ENCODE measurements at regions not wholly inside any gene's neighbourhood (a gene's known extent, or its start where the extent isn't known, plus 50 kb on each side); places are given as distances from the start of the nearest gene placed in this dataset.

DNA sequence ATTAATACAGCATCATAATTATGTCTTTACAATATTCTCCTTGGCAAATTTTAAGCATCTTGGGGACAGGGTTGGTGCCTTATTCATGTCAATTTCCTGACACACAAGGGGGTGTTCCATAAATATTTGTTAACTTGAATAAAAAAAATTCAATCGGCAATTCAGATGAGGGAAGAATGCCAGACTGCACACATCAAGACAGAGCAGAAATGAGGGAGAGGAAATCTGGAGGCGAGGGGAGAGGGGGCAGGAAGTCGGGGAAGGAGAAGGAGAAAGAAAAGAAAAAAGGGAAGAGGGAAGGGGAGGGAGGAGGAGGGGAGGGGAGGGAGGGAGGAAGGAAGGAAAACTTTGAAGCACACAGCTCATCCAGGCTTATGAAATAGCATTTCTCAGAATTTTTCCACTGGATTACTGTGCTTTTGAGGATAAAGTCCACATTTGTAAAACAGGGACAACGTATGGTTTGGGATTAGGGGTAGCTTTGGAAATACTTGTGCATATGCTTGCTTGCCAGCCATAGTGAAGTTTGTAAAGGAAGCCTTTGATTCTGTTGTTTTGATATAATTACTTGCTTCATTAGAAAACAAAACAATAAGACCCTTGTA is 362.1 kb downstream of the SAMD5 start:
- no peak for TF ChIP-seq POLR2A (IDR thresholded peaks at IDR 0.05)
- TF ChIP-seq, protein P1, sequence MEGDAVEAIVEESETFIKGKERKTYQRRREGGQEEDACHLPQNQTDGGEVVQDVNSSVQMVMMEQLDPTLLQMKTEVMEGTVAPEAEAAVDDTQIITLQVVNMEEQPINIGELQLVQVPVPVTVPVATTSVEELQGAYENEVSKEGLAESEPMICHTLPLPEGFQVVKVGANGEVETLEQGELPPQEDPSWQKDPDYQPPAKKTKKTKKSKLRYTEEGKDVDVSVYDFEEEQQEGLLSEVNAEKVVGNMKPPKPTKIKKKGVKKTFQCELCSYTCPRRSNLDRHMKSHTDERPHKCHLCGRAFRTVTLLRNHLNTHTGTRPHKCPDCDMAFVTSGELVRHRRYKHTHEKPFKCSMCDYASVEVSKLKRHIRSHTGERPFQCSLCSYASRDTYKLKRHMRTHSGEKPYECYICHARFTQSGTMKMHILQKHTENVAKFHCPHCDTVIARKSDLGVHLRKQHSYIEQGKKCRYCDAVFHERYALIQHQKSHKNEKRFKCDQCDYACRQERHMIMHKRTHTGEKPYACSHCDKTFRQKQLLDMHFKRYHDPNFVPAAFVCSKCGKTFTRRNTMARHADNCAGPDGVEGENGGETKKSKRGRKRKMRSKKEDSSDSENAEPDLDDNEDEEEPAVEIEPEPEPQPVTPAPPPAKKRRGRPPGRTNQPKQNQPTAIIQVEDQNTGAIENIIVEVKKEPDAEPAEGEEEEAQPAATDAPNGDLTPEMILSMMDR (IDR thresholded peaks at IDR 0.05): no peak
- no peak for TF ChIP-seq POLR2AphosphoS5 (IDR thresholded peaks at IDR 0.05)

Measured in breast epithelium (tissue), 3 donors.